ENCODE measurements at regions not wholly inside any gene's neighbourhood (a gene's known extent, or its start where the extent isn't known, plus 50 kb on each side); places are given as distances from the start of the nearest gene placed in this dataset.

GRCh38 chr9:91500509-91501014 is 76.9 kb upstream of the NFIL3 start:
- no peak for TF ChIP-seq CTCF (IDR thresholded peaks at IDR 0.05; ENCODE audit: insufficient read depth in 1 of 2, low read depth in 1 of 2, low read length in 1 of 2, severe bottlenecking in 1 of 2, unreplicated experiment in 1 of 2)
- POLR2A ChIA-PET: no interaction called here
- CTCF ChIA-PET: no interaction called here

GRCh38 chr9:91496351-91496750 is 72.7 kb upstream of the NFIL3 start:
- POLR2A ChIA-PET: no interaction called here
- H3K36me3 Mint-ChIP-seq (ENCODE audit: insufficient read depth, unreplicated experiment): no peaks in the 10 kb centered on the region
- no peaks in the 10 kb centered on the region for H3K27me3 ChIP-seq (replicated peaks; ENCODE audit: control insufficient read depth, insufficient read depth, low read length)
- no peak overlapping the region for H3K27ac Mint-ChIP-seq (ENCODE audit: unreplicated experiment)
- CTCF ChIA-PET: no interaction called here
- H3K9me3 Mint-ChIP-seq (ENCODE audit: unreplicated experiment): no peaks in the 10 kb centered on the region
- H3K36me3 ChIP-seq (ENCODE audit: control insufficient read depth, insufficient read depth, low read length): no peaks in the 10 kb centered on the region
- TF ChIP-seq CTCF (IDR thresholded peaks at IDR 0.05; ENCODE audit: insufficient read depth in 1 of 2, low read depth in 1 of 2, low read length in 1 of 2, severe bottlenecking in 1 of 2, unreplicated experiment in 1 of 2): no peak
- no peaks in the 10 kb centered on the region for H3K4me1 ChIP-seq
- H3K4me1 Mint-ChIP-seq (ENCODE audit: low read depth, unreplicated experiment): no peaks in the 10 kb centered on the region
- no peaks in the 10 kb centered on the region for H3K27me3 Mint-ChIP-seq (ENCODE audit: insufficient read depth, unreplicated experiment)
- H3K4me3 ChIP-seq (ENCODE audit: low read depth, low read length): no peak overlapping the region
- no peaks in the 10 kb centered on the region for H3K9me3 ChIP-seq
- DNase-seq: no peak
- no peak overlapping the region for H3K4me3 Mint-ChIP-seq (ENCODE audit: unreplicated experiment)
- BruUV-seq (replicated peaks): no TSS peak
- intact Hi-C loops (cut with micrococcal nuclease; ENCODE audit: unreplicated experiment): no loop called here

More at GRCh38 chr9:91500509-91501014, 76.9 kb upstream of the NFIL3 start:
- Mint-ChIP-seq H3K4me3 (ENCODE audit: unreplicated experiment) (no peak overlapping the region), H3K27ac (ENCODE audit: unreplicated experiment) (no peak overlapping the region), H3K36me3 (ENCODE audit: insufficient read depth, unreplicated experiment) (no peaks in the 10 kb centered on the region), H3K9me3 (ENCODE audit: unreplicated experiment) (no peaks in the 10 kb centered on the region), H3K27me3 (ENCODE audit: insufficient read depth, unreplicated experiment) (no peaks in the 10 kb centered on the region), H3K4me1 (ENCODE audit: low read depth, unreplicated experiment) (no peaks in the 10 kb centered on the region)
- DNase-seq: no peak
- no peaks in the 10 kb centered on the region for H3K27me3 ChIP-seq (replicated peaks; ENCODE audit: control insufficient read depth, insufficient read depth, low read length)
- H3K36me3 ChIP-seq (ENCODE audit: control insufficient read depth, insufficient read depth, low read length): no peaks in the 10 kb centered on the region
- no peaks in the 10 kb centered on the region for H3K4me1 ChIP-seq
- intact Hi-C loops (cut with micrococcal nuclease; ENCODE audit: unreplicated experiment): no loop called here
- no TSS peak for BruUV-seq (replicated peaks)
- no peak overlapping the region for H3K4me3 ChIP-seq (ENCODE audit: low read depth, low read length)
- no peaks in the 10 kb centered on the region for H3K9me3 ChIP-seq

GRCh38 chr9:91495450-91495849 is 71.8 kb upstream of the NFIL3 start:
- Histone ChIP-seq H3K27me3 (replicated peaks; ENCODE audit: control insufficient read depth, insufficient read depth, low read length) (no peaks in the 10 kb centered on the region), H3K4me1 (no peaks in the 10 kb centered on the region), H3K4me3 (ENCODE audit: low read depth, low read length) (no peak overlapping the region), H3K36me3 (ENCODE audit: control insufficient read depth, insufficient read depth, low read length) (no peaks in the 10 kb centered on the region), H3K9me3 (no peaks in the 10 kb centered on the region)
- TF ChIP-seq CTCF (IDR thresholded peaks at IDR 0.05; ENCODE audit: insufficient read depth in 1 of 2, low read depth in 1 of 2, low read length in 1 of 2, severe bottlenecking in 1 of 2, unreplicated experiment in 1 of 2): no peak
- no peaks in the 10 kb centered on the region for H3K4me1 Mint-ChIP-seq (ENCODE audit: low read depth, unreplicated experiment)
- ChIA-PET POLR2A (no interaction called here), CTCF (no interaction called here)
- no peaks in the 10 kb centered on the region for H3K27me3 Mint-ChIP-seq (ENCODE audit: insufficient read depth, unreplicated experiment)
- H3K27ac Mint-ChIP-seq (ENCODE audit: unreplicated experiment): no peak overlapping the region
- DNase-seq: no peak
- H3K9me3 Mint-ChIP-seq (ENCODE audit: unreplicated experiment): no peaks in the 10 kb centered on the region
- H3K4me3 Mint-ChIP-seq (ENCODE audit: unreplicated experiment): no peak overlapping the region
- no peaks in the 10 kb centered on the region for H3K36me3 Mint-ChIP-seq (ENCODE audit: insufficient read depth, unreplicated experiment)
- intact Hi-C loops (cut with micrococcal nuclease; ENCODE audit: unreplicated experiment): no loop called here
- no TSS peak for BruUV-seq (replicated peaks)
